ENCODE measurements at regions not wholly inside any gene's neighbourhood (a gene's known extent, or its start where the extent isn't known, plus 50 kb on each side); places are given as distances from the start of the nearest gene placed in this dataset.

GRCh38 chr3:76099956-76100355 is 314.6 kb upstream of the ZNF717 start:
- Histone ChIP-seq H3K4me3 (ENCODE audit: low read length) (no peak overlapping the region), H3K36me3 (ENCODE audit: control insufficient read depth, insufficient read depth, low read length) (no peaks in the 10 kb centered on the region), H4K5ac (ENCODE audit: low read length) (no peak overlapping the region), H2BK15ac (replicated peaks; ENCODE audit: low read depth) (no peak overlapping the region), H2BK5ac (ENCODE audit: low read length) (no peak overlapping the region), H3K23ac (ENCODE audit: low read length) (no peak overlapping the region), H2BK120ac (ENCODE audit: low read depth, low read length) (no peak overlapping the region), H3K18ac (ENCODE audit: low read length) (no peak overlapping the region), H3K79me2 (ENCODE audit: control insufficient read depth, insufficient read depth, low read length) (no peaks in the 10 kb centered on the region), H3K4me1 (ENCODE audit: control insufficient read depth, low read depth, low read length) (no peaks in the 10 kb centered on the region), H3K27me3 (ENCODE audit: insufficient read depth, low read length, poor library complexity) (no peaks in the 10 kb centered on the region), H3K27ac (ENCODE audit: low read depth, low read length) (no peak overlapping the region), H3K9ac (ENCODE audit: low read length) (no peak overlapping the region), H4K8ac (ENCODE audit: low read depth, low read length) (no peak overlapping the region), H3K79me1 (ENCODE audit: low read length) (no peaks in the 10 kb centered on the region), H3K56ac (ENCODE audit: low read length) (no peak overlapping the region), H3K4ac (ENCODE audit: low read depth, low read length) (no peak overlapping the region), H2AK5ac (ENCODE audit: low read length) (no peak overlapping the region), H3K4me2 (ENCODE audit: low read length) (no peak overlapping the region)
- no CpG with 5 or more reads among the region's 4 CpGs for WGBS (ENCODE audit: extremely low coverage, insufficient coverage, low lambda C conversion rate)
- no peak for DNase-seq

- peak; percentile 24 for DNase-seq
- Histone ChIP-seq H3K27me3 (ENCODE audit: insufficient read depth, low read length, poor library complexity) (no peaks in the 10 kb centered on the region), H2AK5ac (ENCODE audit: low read length) (no peak overlapping the region), H3K27ac (ENCODE audit: low read depth, low read length) (no peak overlapping the region), H2BK15ac (replicated peaks; ENCODE audit: low read depth) (no peak overlapping the region), H3K4me1 (ENCODE audit: control insufficient read depth, low read depth, low read length) (no peaks in the 10 kb centered on the region), H3K36me3 (ENCODE audit: control insufficient read depth, insufficient read depth, low read length) (no peaks in the 10 kb centered on the region), H3K79me2 (ENCODE audit: control insufficient read depth, insufficient read depth, low read length) (no peaks in the 10 kb centered on the region), H3K9ac (ENCODE audit: low read length) (no peak overlapping the region), H4K8ac (ENCODE audit: low read depth, low read length) (no peak overlapping the region), H2BK5ac (ENCODE audit: low read length) (no peak overlapping the region), H3K4me3 (ENCODE audit: low read length) (no peak overlapping the region), H2BK120ac (ENCODE audit: low read depth, low read length) (no peak overlapping the region), H3K79me1 (ENCODE audit: low read length) (no peaks in the 10 kb centered on the region), H3K23ac (ENCODE audit: low read length) (no peak overlapping the region), H3K18ac (ENCODE audit: low read length) (no peak overlapping the region), H3K56ac (ENCODE audit: low read length) (no peak overlapping the region), H4K5ac (ENCODE audit: low read length) (no peak overlapping the region), H3K4me2 (ENCODE audit: low read length) (no peak overlapping the region), H3K4ac (ENCODE audit: low read depth, low read length) (no peak overlapping the region)
- no CpG with 5 or more reads among the region's 5 CpGs for WGBS (ENCODE audit: extremely low coverage, insufficient coverage, low lambda C conversion rate)
These were observed 322.7 kb upstream of the ZNF717 start for GRCh38 chr3:76107935-76108570.

GRCh38 chr3:76111808-76112207 is 326.5 kb upstream of the ZNF717 start:
- no peaks in the 10 kb centered on the region for H3K4me1 ChIP-seq (ENCODE audit: control insufficient read depth, low read depth, low read length)
- H4K8ac ChIP-seq (ENCODE audit: low read depth, low read length), result no peak overlapping the region
- H3K36me3 ChIP-seq (ENCODE audit: control insufficient read depth, insufficient read depth, low read length), result no peaks in the 10 kb centered on the region
- no peak overlapping the region for H2BK15ac ChIP-seq (replicated peaks; ENCODE audit: low read depth)
- no peak overlapping the region for H4K5ac ChIP-seq (ENCODE audit: low read length)
- DNase-seq, result no peak
- no peak overlapping the region for H2AK5ac ChIP-seq (ENCODE audit: low read length)
- H3K27ac ChIP-seq (ENCODE audit: low read depth, low read length), result no peak overlapping the region
- no peak overlapping the region for H3K4me3 ChIP-seq (ENCODE audit: low read length)
- no peaks in the 10 kb centered on the region for H3K79me2 ChIP-seq (ENCODE audit: control insufficient read depth, insufficient read depth, low read length)
- H2BK5ac ChIP-seq (ENCODE audit: low read length), result no peak overlapping the region
- H3K18ac ChIP-seq (ENCODE audit: low read length), result no peak overlapping the region
- no peak overlapping the region for H3K9ac ChIP-seq (ENCODE audit: low read length)
- no peak overlapping the region for H3K4ac ChIP-seq (ENCODE audit: low read depth, low read length)
- H2BK120ac ChIP-seq (ENCODE audit: low read depth, low read length), result no peak overlapping the region
- H3K4me2 ChIP-seq (ENCODE audit: low read length), result no peak overlapping the region
- WGBS (ENCODE audit: extremely low coverage, insufficient coverage, low lambda C conversion rate), result no CpG with 5 or more reads among the region's 2 CpGs
- no peaks in the 10 kb centered on the region for H3K79me1 ChIP-seq (ENCODE audit: low read length)
- H3K27me3 ChIP-seq (ENCODE audit: insufficient read depth, low read length, poor library complexity), result no peaks in the 10 kb centered on the region
- H3K56ac ChIP-seq (ENCODE audit: low read length), result no peak overlapping the region
- no peak overlapping the region for H3K23ac ChIP-seq (ENCODE audit: low read length)

- H3K56ac ChIP-seq (ENCODE audit: low read length), result no peak overlapping the region
- no peak overlapping the region for H4K8ac ChIP-seq (ENCODE audit: low read depth, low read length)
- no peak overlapping the region for H3K27ac ChIP-seq (ENCODE audit: low read depth, low read length)
- no peak for DNase-seq
- no peaks in the 10 kb centered on the region for H3K4me1 ChIP-seq (ENCODE audit: control insufficient read depth, low read depth, low read length)
- no peak overlapping the region for H3K23ac ChIP-seq (ENCODE audit: low read length)
- no peak overlapping the region for H3K4me2 ChIP-seq (ENCODE audit: low read length)
- no peak overlapping the region for H3K9ac ChIP-seq (ENCODE audit: low read length)
- no peak overlapping the region for H2BK5ac ChIP-seq (ENCODE audit: low read length)
- no peaks in the 10 kb centered on the region for H3K27me3 ChIP-seq (ENCODE audit: insufficient read depth, low read length, poor library complexity)
- no peaks in the 10 kb centered on the region for H3K79me2 ChIP-seq (ENCODE audit: control insufficient read depth, insufficient read depth, low read length)
- no peak overlapping the region for H4K5ac ChIP-seq (ENCODE audit: low read length)
- H3K4ac ChIP-seq (ENCODE audit: low read depth, low read length), result no peak overlapping the region
- H3K36me3 ChIP-seq (ENCODE audit: control insufficient read depth, insufficient read depth, low read length), result no peaks in the 10 kb centered on the region
- no peak overlapping the region for H2BK120ac ChIP-seq (ENCODE audit: low read depth, low read length)
- H3K18ac ChIP-seq (ENCODE audit: low read length), result no peak overlapping the region
- no peak overlapping the region for H2BK15ac ChIP-seq (replicated peaks; ENCODE audit: low read depth)
- H3K4me3 ChIP-seq (ENCODE audit: low read length), result no peak overlapping the region
- no peak overlapping the region for H2AK5ac ChIP-seq (ENCODE audit: low read length)
- no peaks in the 10 kb centered on the region for H3K79me1 ChIP-seq (ENCODE audit: low read length)
These were observed 336.7 kb upstream of the ZNF717 start for GRCh38 chr3:76122007-76122406.

- Histone ChIP-seq H3K18ac (ENCODE audit: low read length) (no peak overlapping the region), H4K5ac (ENCODE audit: low read length) (no peak overlapping the region), H3K79me2 (ENCODE audit: control insufficient read depth, insufficient read depth, low read length) (no peaks in the 10 kb centered on the region), H3K27me3 (ENCODE audit: insufficient read depth, low read length, poor library complexity) (no peaks in the 10 kb centered on the region), H3K4ac (ENCODE audit: low read depth, low read length) (no peak overlapping the region), H2BK15ac (replicated peaks; ENCODE audit: low read depth) (no peak overlapping the region), H3K4me1 (ENCODE audit: control insufficient read depth, low read depth, low read length) (no peaks in the 10 kb centered on the region), H3K9ac (ENCODE audit: low read length) (no peak overlapping the region), H3K79me1 (ENCODE audit: low read length) (no peaks in the 10 kb centered on the region), H3K36me3 (ENCODE audit: control insufficient read depth, insufficient read depth, low read length) (no peaks in the 10 kb centered on the region), H2AK5ac (ENCODE audit: low read length) (no peak overlapping the region), H4K8ac (ENCODE audit: low read depth, low read length) (no peak overlapping the region), H2BK120ac (ENCODE audit: low read depth, low read length) (no peak overlapping the region), H2BK5ac (ENCODE audit: low read length) (no peak overlapping the region), H3K4me2 (ENCODE audit: low read length) (no peak overlapping the region), H3K23ac (ENCODE audit: low read length) (no peak overlapping the region), H3K4me3 (ENCODE audit: low read length) (no peak overlapping the region), H3K56ac (ENCODE audit: low read length) (no peak overlapping the region), H3K27ac (ENCODE audit: low read depth, low read length) (no peak overlapping the region)
- DNase-seq, result no peak
- WGBS (ENCODE audit: extremely low coverage, insufficient coverage, low lambda C conversion rate), result no CpG with 5 or more reads among the region's 3 CpGs
These were observed 344.1 kb upstream of the ZNF717 start for GRCh38 chr3:76129441-76129840.

GRCh38 chr3:76131396-76132153 is 346.2 kb upstream of the ZNF717 start:
- WGBS (ENCODE audit: extremely low coverage, insufficient coverage, low lambda C conversion rate), result no CpG with 5 or more reads among the region's 7 CpGs
- no peak overlapping the region for H3K4ac ChIP-seq (ENCODE audit: low read depth, low read length)
- no peak overlapping the region for H4K8ac ChIP-seq (ENCODE audit: low read depth, low read length)
- no peak overlapping the region for H3K27ac ChIP-seq (ENCODE audit: low read depth, low read length)
- no peak overlapping the region for H3K56ac ChIP-seq (ENCODE audit: low read length)
- no peak overlapping the region for H3K4me3 ChIP-seq (ENCODE audit: low read length)
- H3K36me3 ChIP-seq (ENCODE audit: control insufficient read depth, insufficient read depth, low read length), result no peaks in the 10 kb centered on the region
- no peak overlapping the region for H3K23ac ChIP-seq (ENCODE audit: low read length)
- H2BK5ac ChIP-seq (ENCODE audit: low read length), result no peak overlapping the region
- H3K79me1 ChIP-seq (ENCODE audit: low read length), result no peaks in the 10 kb centered on the region
- H3K9ac ChIP-seq (ENCODE audit: low read length), result no peak overlapping the region
- no peak overlapping the region for H3K4me2 ChIP-seq (ENCODE audit: low read length)
- no peaks in the 10 kb centered on the region for H3K79me2 ChIP-seq (ENCODE audit: control insufficient read depth, insufficient read depth, low read length)
- H3K27me3 ChIP-seq (ENCODE audit: insufficient read depth, low read length, poor library complexity), result no peaks in the 10 kb centered on the region
- H4K5ac ChIP-seq (ENCODE audit: low read length), result no peak overlapping the region
- H2AK5ac ChIP-seq (ENCODE audit: low read length), result no peak overlapping the region
- no peak for DNase-seq
- no peak overlapping the region for H3K18ac ChIP-seq (ENCODE audit: low read length)
- no peaks in the 10 kb centered on the region for H3K4me1 ChIP-seq (ENCODE audit: control insufficient read depth, low read depth, low read length)
- no peak overlapping the region for H2BK15ac ChIP-seq (replicated peaks; ENCODE audit: low read depth)
- no peak overlapping the region for H2BK120ac ChIP-seq (ENCODE audit: low read depth, low read length)

All from mesendoderm (in vitro differentiated cells).